ENCODE measurements at regions not wholly inside any gene's neighbourhood (a gene's known extent, or its start where the extent isn't known, plus 50 kb on each side); places are given as distances from the start of the nearest gene placed in this dataset.

- no peaks in the 10 kb centered on the region for H3K36me3 ChIP-seq (ENCODE audit: control insufficient read depth, insufficient read depth, low read length)
- no peaks in the 10 kb centered on the region for H3K27me3 ChIP-seq (replicated peaks; ENCODE audit: control insufficient read depth, insufficient read depth, low read length)
- TF ChIP-seq, protein P1, sequence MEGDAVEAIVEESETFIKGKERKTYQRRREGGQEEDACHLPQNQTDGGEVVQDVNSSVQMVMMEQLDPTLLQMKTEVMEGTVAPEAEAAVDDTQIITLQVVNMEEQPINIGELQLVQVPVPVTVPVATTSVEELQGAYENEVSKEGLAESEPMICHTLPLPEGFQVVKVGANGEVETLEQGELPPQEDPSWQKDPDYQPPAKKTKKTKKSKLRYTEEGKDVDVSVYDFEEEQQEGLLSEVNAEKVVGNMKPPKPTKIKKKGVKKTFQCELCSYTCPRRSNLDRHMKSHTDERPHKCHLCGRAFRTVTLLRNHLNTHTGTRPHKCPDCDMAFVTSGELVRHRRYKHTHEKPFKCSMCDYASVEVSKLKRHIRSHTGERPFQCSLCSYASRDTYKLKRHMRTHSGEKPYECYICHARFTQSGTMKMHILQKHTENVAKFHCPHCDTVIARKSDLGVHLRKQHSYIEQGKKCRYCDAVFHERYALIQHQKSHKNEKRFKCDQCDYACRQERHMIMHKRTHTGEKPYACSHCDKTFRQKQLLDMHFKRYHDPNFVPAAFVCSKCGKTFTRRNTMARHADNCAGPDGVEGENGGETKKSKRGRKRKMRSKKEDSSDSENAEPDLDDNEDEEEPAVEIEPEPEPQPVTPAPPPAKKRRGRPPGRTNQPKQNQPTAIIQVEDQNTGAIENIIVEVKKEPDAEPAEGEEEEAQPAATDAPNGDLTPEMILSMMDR (IDR thresholded peaks at IDR 0.05; ENCODE audit: insufficient read depth, low read length, poor library complexity, severe bottlenecking) = no peak
- no peak overlapping the region for H3K4me3 ChIP-seq (replicated peaks; ENCODE audit: low read depth, low read length)
- no peak for DNase-seq (ENCODE audit: extremely low read depth, insufficient read length)
These were observed 526.3 kb downstream of the SOX5 start for GRCh38 chr12:23423097-23423687.

- DNase-seq (ENCODE audit: extremely low read depth, insufficient read length) = no peak
- TF ChIP-seq, protein P1 (IDR thresholded peaks at IDR 0.05; ENCODE audit: insufficient read depth, low read length, poor library complexity, severe bottlenecking) = no peak
- H3K4me3 ChIP-seq (replicated peaks; ENCODE audit: low read depth, low read length) = no peak overlapping the region
These were observed 525.7 kb downstream of the SOX5 start for GRCh38 chr12:23423796-23424195.

GRCh38 chr12:23424685-23425084 is 524.8 kb downstream of the SOX5 start:
- TF ChIP-seq, protein P1 (IDR thresholded peaks at IDR 0.05; ENCODE audit: insufficient read depth, low read length, poor library complexity, severe bottlenecking) = no peak
- DNase-seq (ENCODE audit: extremely low read depth, insufficient read length) = no peak
- Histone ChIP-seq H3K4me3 (replicated peaks; ENCODE audit: low read depth, low read length) (no peak overlapping the region), H3K36me3 (ENCODE audit: control insufficient read depth, insufficient read depth, low read length) (no peaks in the 10 kb centered on the region), H3K27me3 (replicated peaks; ENCODE audit: control insufficient read depth, insufficient read depth, low read length) (no peaks in the 10 kb centered on the region)

More at GRCh38 chr12:23423796-23424195, 525.7 kb downstream of the SOX5 start:
- H3K27me3 ChIP-seq (replicated peaks; ENCODE audit: control insufficient read depth, insufficient read depth, low read length) = no peaks in the 10 kb centered on the region
- H3K36me3 ChIP-seq (ENCODE audit: control insufficient read depth, insufficient read depth, low read length) = no peaks in the 10 kb centered on the region

DNA sequence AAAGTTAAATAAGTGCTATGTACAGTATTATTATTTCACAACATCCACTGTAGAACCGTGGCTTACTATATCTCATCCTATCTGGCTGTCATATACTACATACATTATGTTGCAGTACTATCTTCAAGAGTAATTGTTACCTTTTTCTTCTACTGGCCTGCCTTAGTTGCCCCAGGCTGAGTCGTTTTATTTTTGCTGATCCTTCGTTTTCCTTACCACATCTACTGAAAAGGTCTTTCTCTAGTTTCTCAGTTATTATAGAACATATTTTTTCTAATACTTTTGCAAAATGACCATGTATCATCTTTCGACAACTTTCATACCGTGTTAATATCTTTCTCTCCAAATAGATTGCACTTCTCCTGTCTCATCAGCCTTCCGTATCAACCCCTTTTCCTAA is 523.1 kb downstream of the SOX5 start:
- H3K27me3 ChIP-seq (replicated peaks; ENCODE audit: control insufficient read depth, insufficient read depth, low read length) = no peaks in the 10 kb centered on the region
- TF ChIP-seq, protein P1 (IDR thresholded peaks at IDR 0.05; ENCODE audit: insufficient read depth, low read length, poor library complexity, severe bottlenecking) = no peak
- H3K4me3 ChIP-seq (replicated peaks; ENCODE audit: low read depth, low read length) = no peak overlapping the region
- no peak for DNase-seq (ENCODE audit: extremely low read depth, insufficient read length)
- H3K36me3 ChIP-seq (ENCODE audit: control insufficient read depth, insufficient read depth, low read length) = no peaks in the 10 kb centered on the region

- TF ChIP-seq, protein P1 (IDR thresholded peaks at IDR 0.05; ENCODE audit: insufficient read depth, low read length, poor library complexity, severe bottlenecking) = no peak
- no peak overlapping the region for H3K4me3 ChIP-seq (replicated peaks; ENCODE audit: low read depth, low read length)
- H3K36me3 ChIP-seq (ENCODE audit: control insufficient read depth, insufficient read depth, low read length) = no peaks in the 10 kb centered on the region
- no peaks in the 10 kb centered on the region for H3K27me3 ChIP-seq (replicated peaks; ENCODE audit: control insufficient read depth, insufficient read depth, low read length)
- no peak for DNase-seq (ENCODE audit: extremely low read depth, insufficient read length)
These were observed 520.7 kb downstream of the SOX5 start for GRCh38 chr12:23428758-23429157.

- H3K4me3 ChIP-seq (replicated peaks; ENCODE audit: low read depth, low read length) = no peak overlapping the region
- TF ChIP-seq, protein P1 (IDR thresholded peaks at IDR 0.05; ENCODE audit: insufficient read depth, low read length, poor library complexity, severe bottlenecking) = no peak
- no peak for DNase-seq (ENCODE audit: extremely low read depth, insufficient read length)
- H3K27me3 ChIP-seq (replicated peaks; ENCODE audit: control insufficient read depth, insufficient read depth, low read length) = no peaks in the 10 kb centered on the region
- no peaks in the 10 kb centered on the region for H3K36me3 ChIP-seq (ENCODE audit: control insufficient read depth, insufficient read depth, low read length)
These were observed 518.5 kb downstream of the SOX5 start for GRCh38 chr12:23431006-23431405.
